ENCODE measurements at regions not wholly inside any gene's neighbourhood (a gene's known extent, or its start where the extent isn't known, plus 50 kb on each side); places are given as distances from the start of the nearest gene placed in this dataset.

DNA sequence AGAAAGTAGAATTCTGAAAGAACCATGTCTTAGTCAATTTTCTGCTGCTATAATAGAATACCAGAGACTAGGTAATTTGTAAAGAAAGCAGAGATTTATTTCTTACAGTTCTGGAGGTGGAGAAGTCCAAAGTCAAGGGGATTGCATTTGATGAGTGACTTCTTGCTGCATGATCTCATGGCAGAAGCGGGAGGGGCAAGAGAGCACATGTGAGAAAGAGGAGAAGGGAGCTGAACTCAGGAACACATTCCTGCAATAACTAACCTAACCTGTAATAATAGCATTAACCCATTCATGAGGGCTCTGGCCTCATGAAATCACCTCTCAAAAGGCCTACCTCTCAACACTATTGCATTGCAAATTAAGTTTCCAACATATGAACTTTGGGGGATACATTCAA is 797.5 kb upstream of the POU3F3 start:
- H3K27ac ChIP-seq: no peak overlapping the region
- TF ChIP-seq, protein P1, sequence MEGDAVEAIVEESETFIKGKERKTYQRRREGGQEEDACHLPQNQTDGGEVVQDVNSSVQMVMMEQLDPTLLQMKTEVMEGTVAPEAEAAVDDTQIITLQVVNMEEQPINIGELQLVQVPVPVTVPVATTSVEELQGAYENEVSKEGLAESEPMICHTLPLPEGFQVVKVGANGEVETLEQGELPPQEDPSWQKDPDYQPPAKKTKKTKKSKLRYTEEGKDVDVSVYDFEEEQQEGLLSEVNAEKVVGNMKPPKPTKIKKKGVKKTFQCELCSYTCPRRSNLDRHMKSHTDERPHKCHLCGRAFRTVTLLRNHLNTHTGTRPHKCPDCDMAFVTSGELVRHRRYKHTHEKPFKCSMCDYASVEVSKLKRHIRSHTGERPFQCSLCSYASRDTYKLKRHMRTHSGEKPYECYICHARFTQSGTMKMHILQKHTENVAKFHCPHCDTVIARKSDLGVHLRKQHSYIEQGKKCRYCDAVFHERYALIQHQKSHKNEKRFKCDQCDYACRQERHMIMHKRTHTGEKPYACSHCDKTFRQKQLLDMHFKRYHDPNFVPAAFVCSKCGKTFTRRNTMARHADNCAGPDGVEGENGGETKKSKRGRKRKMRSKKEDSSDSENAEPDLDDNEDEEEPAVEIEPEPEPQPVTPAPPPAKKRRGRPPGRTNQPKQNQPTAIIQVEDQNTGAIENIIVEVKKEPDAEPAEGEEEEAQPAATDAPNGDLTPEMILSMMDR (IDR thresholded peaks at IDR 0.05): no peak
- no peak for TF ChIP-seq POLR2A (IDR thresholded peaks at IDR 0.05)
- intact Hi-C loops (cut with DNase I; ENCODE audit: low total_unique reads): no loop called here
- H3K36me3 ChIP-seq: no peaks in the 10 kb centered on the region
- H3K27me3 ChIP-seq: no peaks in the 10 kb centered on the region
- H3K4me1 ChIP-seq: no peaks in the 10 kb centered on the region
- no peak overlapping the region for H3K4me3 ChIP-seq
- no peak for DNase-seq
- no peaks in the 10 kb centered on the region for H3K9me3 ChIP-seq

DNA sequence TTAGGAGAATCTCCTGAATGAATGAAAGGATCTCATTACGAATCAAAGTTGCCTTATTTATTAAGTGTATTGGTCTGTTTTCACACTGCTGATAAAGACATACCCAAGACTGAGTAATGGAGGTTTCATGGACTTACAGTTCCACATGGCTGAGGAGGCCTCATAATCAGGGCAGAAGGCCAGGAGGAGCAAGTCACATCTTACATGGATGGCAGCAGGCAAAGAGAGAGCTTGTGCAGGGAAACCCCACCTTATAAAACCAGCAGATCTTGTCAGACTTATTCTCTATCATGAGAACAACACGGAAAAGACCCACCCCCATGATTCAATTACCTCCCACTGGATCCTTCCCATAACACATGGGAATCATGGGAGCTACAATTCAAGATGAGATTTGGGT is 785.2 kb upstream of the POU3F3 start:
- Histone ChIP-seq H3K4me3 (no peak overlapping the region), H3K27ac (no peak overlapping the region), H3K27me3 (peaks cover 0 to 4% of the 10 kb centered on the region in 2 donors), H3K4me1 (no peaks in the 10 kb centered on the region), H3K36me3 (no peaks in the 10 kb centered on the region), H3K9me3 (peaks cover 0 to 2% of the 10 kb centered on the region in 2 donors)
- intact Hi-C loops (cut with DNase I; ENCODE audit: low total_unique reads): no loop called here
- DNase-seq: no peak
- TF ChIP-seq POLR2A (IDR thresholded peaks at IDR 0.05): no peak
- TF ChIP-seq, protein P1 (IDR thresholded peaks at IDR 0.05): no peak

DNA sequence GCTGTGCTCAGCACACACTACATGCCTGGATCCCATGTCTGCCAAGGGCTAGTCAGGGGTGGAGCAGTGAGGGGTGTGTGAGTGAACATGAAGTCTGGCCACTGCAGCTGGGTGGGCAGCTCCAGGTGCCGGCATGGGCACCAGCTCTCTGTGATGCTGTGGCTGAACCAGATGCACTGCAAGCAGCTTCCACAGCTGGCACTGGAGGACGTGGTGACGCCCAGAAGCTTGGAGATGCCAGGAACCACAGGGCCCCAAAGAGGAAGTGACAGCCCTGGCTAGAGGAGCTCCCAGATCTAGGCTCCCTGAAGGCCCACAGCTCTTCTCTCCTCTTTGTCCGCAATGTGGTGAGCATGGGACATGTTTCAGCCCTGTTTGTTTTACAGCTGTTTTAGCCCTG is 776.3 kb upstream of the POU3F3 start:
- TF ChIP-seq POLR2A (IDR thresholded peaks at IDR 0.05): no peak
- TF ChIP-seq, protein P1 (IDR thresholded peaks at IDR 0.05): no peak
- intact Hi-C loops (cut with DNase I; ENCODE audit: low total_unique reads): no loop called here
- no peaks in the 10 kb centered on the region for H3K36me3 ChIP-seq
- no peak overlapping the region for H3K27ac ChIP-seq
- H3K4me1 ChIP-seq: no peaks in the 10 kb centered on the region
- no peak overlapping the region for H3K4me3 ChIP-seq
- no peaks in the 10 kb centered on the region for H3K9me3 ChIP-seq
- H3K27me3 ChIP-seq: no peaks in the 10 kb centered on the region
- DNase-seq: no peak

- no peak for DNase-seq
- Histone ChIP-seq H3K4me1 (no peaks in the 10 kb centered on the region), H3K36me3 (no peaks in the 10 kb centered on the region), H3K4me3 (no peak overlapping the region), H3K9me3 (no peaks in the 10 kb centered on the region), H3K27ac (no peak overlapping the region), H3K27me3 (no peaks in the 10 kb centered on the region)
- no peak for TF ChIP-seq POLR2A (IDR thresholded peaks at IDR 0.05)
- TF ChIP-seq, protein P1 (IDR thresholded peaks at IDR 0.05): no peak
- intact Hi-C loops (cut with DNase I; ENCODE audit: low total_unique reads): no loop called here
These were observed 775.3 kb upstream of the POU3F3 start for GRCh38 chr2:104078431-104079157.

DNA sequence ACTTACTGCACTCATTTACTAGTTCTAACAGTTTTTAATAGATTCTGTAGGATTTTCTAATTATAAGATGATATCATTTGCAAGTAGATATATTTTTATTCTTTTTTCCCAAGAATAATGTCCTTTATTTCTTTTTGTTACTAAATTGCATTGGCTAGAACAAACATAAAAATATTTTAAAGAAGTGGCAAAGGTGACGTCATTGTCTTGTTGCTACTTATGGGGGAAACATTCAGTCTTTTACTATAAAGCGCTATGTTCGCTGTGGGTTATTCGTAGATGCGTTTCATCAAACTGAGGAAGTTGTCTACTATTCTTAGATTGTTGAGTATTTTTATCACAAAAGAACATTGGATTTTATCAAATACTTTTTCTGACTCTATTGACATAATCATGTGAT is 765.2 kb upstream of the POU3F3 start:
- Histone ChIP-seq H3K9me3 (no peaks in the 10 kb centered on the region), H3K27ac (no peak overlapping the region), H3K4me1 (no peaks in the 10 kb centered on the region), H3K4me3 (no peak overlapping the region), H3K27me3 (no peaks in the 10 kb centered on the region), H3K36me3 (no peaks in the 10 kb centered on the region)
- intact Hi-C loops (cut with DNase I; ENCODE audit: low total_unique reads): no loop called here
- no peak for TF ChIP-seq POLR2A (IDR thresholded peaks at IDR 0.05)
- TF ChIP-seq, protein P1 (IDR thresholded peaks at IDR 0.05): no peak
- DNase-seq: no peak

All from uterus (tissue), 3 donors.